Left ventricle myocardium superior (tissue), 1 donor: ENCODE measurements at regions not wholly inside any gene's neighbourhood (a gene's known extent, or its start where the extent isn't known, plus 50 kb on each side); places are given as distances from the start of the nearest gene placed in this dataset.
A peak's percentile ranks its signal among the peaks of the same experiment; 100 is the strongest.

ENCODE experiments used
- ATAC-seq: fragments of 200-7000 bp; cut with Tn5 transposase; one replicate; pipeline ENCODE4 v1.9.1; 2020; ENCODE audit warnings: mild to moderate bottlenecking, moderate library complexity
- DNase-seq: peaks from one replicate; pipeline ENCODE4 v3.0.0-alpha.2; 2020
- intact Hi-C: fragments of 100-400 bp; cut with micrococcal nuclease; formaldehyde crosslinking; loops from one replicate; pipeline ENCODE4 v1.11.0; 2022
- donor health status: DM: no; HTN: yes; CAD: no; lungs with severe emphysema.

- no peak for DNase-seq
- intact Hi-C loops = no loop called here
- no peak for ATAC-seq
Observed at GRCh38 chr4:182139491-182139890, 103.7 kb upstream of the TENM3 start.

DNA sequence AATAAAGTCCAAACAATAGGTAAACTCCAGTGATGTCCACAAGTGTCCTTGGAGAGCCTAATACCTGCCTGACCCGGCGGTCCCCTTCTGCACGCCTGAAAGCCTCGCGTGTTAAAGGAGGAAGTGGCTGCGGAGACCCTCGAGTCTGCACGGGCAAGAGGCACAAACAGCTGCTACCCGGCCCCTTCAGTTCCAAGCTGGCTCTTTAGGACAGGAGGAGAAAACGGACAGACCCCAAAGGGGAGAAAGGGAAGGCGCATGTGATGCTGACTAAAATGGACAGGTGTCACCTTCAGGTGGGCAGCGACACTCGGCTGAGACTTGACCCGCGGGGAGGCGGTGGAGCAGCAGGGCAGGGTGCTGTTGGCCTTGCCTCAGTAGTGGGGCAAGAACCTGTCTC is 102.7 kb upstream of the TENM3 start:
- DNase-seq (no peak), ATAC-seq (no peak)
- intact Hi-C loops = no loop called here

DNA sequence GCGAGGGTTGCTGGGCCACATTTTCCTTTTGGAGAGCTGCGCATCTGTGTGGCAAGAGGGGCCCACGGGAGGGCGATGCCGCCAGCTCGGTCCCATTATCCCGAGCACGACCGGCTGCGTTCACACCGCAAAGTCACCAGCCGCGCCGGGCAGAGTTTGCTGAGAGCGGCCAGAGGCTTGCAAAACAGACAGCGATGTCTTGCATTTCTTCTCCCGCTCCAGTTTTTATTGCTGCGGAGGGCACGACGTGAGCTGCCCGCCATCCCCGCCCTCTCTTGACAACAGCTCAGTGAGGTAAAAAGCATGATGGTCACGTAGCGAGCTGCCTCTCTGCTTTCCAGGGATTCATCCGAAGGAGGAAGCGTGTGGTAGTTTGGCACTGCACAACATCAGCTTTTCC is 102.1 kb upstream of the TENM3 start:
- intact Hi-C loops = no loop called here
- DNase-seq (no peak), ATAC-seq (no peak)

GRCh38 chr4:182142176-182143085 is 100.8 kb upstream of the TENM3 start:
- DNase-seq (no peak), ATAC-seq (peak; percentile 38)
- intact Hi-C loops = no loop called here

- intact Hi-C loops = no loop called here
- DNase-seq (no peak), ATAC-seq (no peak)
Observed at GRCh38 chr4:182143086-182143821, 99.9 kb upstream of the TENM3 start.

GRCh38 chr4:182143822-182144625 is 99.2 kb upstream of the TENM3 start:
- DNase-seq (peak; percentile 29), ATAC-seq (peak; percentile 57)
- intact Hi-C loops = no loop called here

- intact Hi-C loops = no loop called here
- ATAC-seq (peak; percentile 26), DNase-seq (peak; percentile 28)
Observed at GRCh38 chr4:182144626-182145333, 98.4 kb upstream of the TENM3 start.

- DNase-seq (no peak), ATAC-seq (no peak)
- intact Hi-C loops = no loop called here
Observed at GRCh38 chr4:182145334-182145905, 97.8 kb upstream of the TENM3 start.

GRCh38 chr4:182147391-182147790 is 95.8 kb upstream of the TENM3 start:
- ATAC-seq (no peak), DNase-seq (no peak)
- intact Hi-C loops = no loop called here

DNA sequence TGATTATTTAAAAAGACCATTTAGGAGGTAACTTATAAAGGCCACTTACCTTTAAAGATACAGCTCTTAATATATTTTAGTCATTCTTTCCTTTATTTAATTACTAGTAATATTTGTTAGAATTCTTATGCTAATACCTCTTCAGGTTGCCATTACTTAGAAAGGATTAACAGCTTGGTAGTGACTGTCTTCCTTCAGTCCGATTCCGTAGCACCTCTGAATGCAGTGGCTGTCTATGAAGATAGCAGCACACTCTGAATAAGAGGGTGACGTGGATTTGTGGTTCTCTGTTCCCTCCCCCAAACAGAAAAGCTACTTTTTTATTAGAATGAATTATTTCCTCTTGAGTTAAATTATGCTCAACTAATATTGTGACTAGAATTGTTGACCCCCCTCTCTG is 92.6 kb upstream of the TENM3 start:
- DNase-seq = no peak
- ATAC-seq = no peak
- intact Hi-C loops = no loop called here

- intact Hi-C loops = no loop called here
- ATAC-seq (no peak), DNase-seq (no peak)
Observed at GRCh38 chr4:182155806-182156205, 87.4 kb upstream of the TENM3 start.

GRCh38 chr4:182163180-182163579 is 80.0 kb upstream of the TENM3 start:
- ATAC-seq (no peak), DNase-seq (no peak)
- intact Hi-C loops = no loop called here

- ATAC-seq = no peak
- intact Hi-C loops = no loop called here
- no peak for DNase-seq
Observed at GRCh38 chr4:182169572-182169971, 73.6 kb upstream of the TENM3 start.

DNA sequence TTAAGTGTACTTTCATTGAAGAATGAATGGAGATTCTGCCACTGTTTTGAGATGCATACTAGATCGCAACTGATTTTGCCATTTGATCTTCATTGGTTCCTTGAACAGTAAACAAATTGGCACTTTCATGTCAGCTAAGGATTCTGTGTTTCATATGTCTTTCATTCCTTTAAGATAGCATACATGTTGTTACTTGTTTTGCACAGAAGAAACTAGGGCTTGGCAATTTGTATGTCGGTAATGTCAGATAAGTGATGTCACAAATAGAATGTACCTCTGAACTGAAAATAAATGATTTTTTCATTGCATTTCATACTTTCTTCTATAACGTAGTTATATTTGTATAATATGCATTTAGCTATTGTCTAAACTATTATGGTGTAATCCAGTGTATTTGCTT is 73.2 kb upstream of the TENM3 start:
- intact Hi-C loops = no loop called here
- DNase-seq = no peak
- ATAC-seq = no peak

DNA sequence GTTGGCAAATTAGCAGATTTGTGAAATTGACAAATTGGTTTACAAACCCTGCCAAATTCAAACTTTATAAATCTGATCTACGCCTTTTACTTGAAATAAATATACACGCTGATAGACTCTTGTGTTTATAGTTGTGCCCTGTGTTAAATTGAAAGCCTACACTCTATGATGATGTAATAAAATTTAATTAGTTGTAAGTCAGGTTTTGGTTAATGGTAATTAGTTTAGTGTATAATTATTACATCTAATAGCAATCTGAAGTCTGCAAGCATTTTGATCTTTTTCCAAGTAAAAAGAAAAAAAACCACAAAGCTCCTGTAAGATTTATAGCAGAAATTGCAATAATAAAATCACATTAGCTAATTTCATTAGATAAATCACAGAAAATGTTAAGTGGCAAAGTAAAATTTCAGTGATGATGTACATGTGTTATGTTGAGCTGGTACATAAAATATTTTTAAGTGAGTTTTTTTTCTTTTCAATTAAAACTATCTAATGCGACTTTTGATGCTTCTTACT is 72.7 kb upstream of the TENM3 start:
- no peak for DNase-seq
- intact Hi-C loops = no loop called here
- ATAC-seq = no peak

GRCh38 chr4:182174979-182175378 is 68.2 kb upstream of the TENM3 start:
- intact Hi-C loops = no loop called here
- ATAC-seq (no peak), DNase-seq (no peak)

GRCh38 chr4:182175788-182176519 is 67.2 kb upstream of the TENM3 start:
- DNase-seq (no peak), ATAC-seq (no peak)
- intact Hi-C loops = no loop called here

DNA sequence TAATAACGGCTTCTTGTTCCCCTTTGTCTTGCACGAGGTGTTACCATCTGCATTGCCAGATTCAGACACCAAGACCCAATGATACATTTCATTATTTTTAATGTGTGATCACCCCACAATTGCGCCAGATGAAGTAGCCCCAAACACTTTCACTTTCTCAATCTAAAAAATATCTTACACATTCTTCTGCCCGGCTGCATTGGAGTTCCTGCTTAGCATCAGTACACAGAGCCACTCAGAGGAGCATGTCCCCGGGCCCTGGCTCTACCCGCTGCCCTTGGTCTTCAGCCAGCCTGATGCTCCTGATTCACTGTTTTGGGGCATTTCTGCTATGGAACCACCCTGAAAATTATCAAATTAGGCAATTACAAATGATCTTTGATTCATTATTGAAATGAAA is 66.0 kb upstream of the TENM3 start:
- intact Hi-C loops = no loop called here
- no peak for DNase-seq
- ATAC-seq = no peak
